DND-41 (cell line): ENCODE measurements at regions not wholly inside any gene's neighbourhood (a gene's known extent, or its start where the extent isn't known, plus 50 kb on each side); places are given as distances from the start of the nearest gene placed in this dataset.

Source experiments
- EZH2 ChIP-seq: IDR thresholded peaks from 3 replicates; pipeline ENCODE4 v1.6.1; 2012; ENCODE audit warnings: borderline replicate concordance, low read depth, mild to moderate bottlenecking, moderate library complexity, low read length, inconsistent platforms; ENCODE audit not compliant: severe bottlenecking
- TF ChIP-seq, protein P1 (sequence below): IDR thresholded peaks from 2 replicates; pipeline ENCODE4 v1.5.1; 2012; ENCODE audit warnings: borderline replicate concordance, low read length, moderate library complexity, mild to moderate bottlenecking; ENCODE audit not compliant: poor library complexity, severe bottlenecking; ENCODE audit errors: extremely low read depth

DNA sequence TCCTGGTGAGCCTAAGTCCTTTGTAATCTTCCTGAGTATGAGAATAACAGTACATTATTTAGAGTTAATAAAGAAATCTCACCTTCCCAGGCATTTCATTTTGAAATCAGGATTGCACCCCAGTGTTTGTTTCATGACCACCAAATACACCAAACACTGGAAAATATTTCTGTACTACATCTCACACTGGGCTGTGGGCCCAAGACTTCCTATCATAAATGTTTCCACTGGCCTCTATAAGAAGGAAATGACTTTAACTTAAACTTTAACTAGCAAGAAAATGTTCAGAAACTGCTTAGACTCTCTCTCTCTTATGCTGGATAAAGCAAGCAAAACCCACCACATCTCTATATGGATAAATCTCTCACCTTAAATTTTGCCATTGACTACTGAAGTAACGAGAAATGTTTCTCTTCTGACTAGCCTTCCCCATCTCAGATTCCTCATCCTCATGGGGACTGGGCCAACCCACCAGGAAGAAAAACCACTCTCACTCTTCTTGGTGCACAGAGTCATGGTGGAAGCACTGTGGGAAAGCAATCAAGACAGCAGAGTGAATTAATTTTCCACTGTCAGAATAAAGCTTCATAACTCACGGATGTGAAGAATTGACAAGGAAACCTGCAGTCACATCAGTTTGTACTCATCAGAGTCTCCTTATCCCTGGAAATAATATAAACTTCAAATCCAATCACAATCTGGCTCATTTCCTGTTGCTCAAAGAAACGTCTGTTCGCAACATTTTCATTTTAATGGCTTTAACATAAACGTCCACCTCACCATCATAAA, 859.6 kb downstream of the EPHA3 start:
- TF ChIP-seq, protein P1, sequence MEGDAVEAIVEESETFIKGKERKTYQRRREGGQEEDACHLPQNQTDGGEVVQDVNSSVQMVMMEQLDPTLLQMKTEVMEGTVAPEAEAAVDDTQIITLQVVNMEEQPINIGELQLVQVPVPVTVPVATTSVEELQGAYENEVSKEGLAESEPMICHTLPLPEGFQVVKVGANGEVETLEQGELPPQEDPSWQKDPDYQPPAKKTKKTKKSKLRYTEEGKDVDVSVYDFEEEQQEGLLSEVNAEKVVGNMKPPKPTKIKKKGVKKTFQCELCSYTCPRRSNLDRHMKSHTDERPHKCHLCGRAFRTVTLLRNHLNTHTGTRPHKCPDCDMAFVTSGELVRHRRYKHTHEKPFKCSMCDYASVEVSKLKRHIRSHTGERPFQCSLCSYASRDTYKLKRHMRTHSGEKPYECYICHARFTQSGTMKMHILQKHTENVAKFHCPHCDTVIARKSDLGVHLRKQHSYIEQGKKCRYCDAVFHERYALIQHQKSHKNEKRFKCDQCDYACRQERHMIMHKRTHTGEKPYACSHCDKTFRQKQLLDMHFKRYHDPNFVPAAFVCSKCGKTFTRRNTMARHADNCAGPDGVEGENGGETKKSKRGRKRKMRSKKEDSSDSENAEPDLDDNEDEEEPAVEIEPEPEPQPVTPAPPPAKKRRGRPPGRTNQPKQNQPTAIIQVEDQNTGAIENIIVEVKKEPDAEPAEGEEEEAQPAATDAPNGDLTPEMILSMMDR: no peak
- TF ChIP-seq EZH2: no peak
